Sigmoid colon (tissue), 4 donors: ENCODE measurements at regions not wholly inside any gene's neighbourhood (a gene's known extent, or its start where the extent isn't known, plus 50 kb on each side); places are given as distances from the start of the nearest gene placed in this dataset.

Experiments used
- CTCF ChIP-seq, 4 experiments: fragments of 450-650 bp in 3 of 4; fragments of 200-600 bp in 1 of 4; IDR thresholded peaks; one replicate each; pipeline ENCODE4 v1.5.1; 2016 to 2019; ENCODE audit warnings: antibody characterized with exemption in 4 of 4, mild to moderate bottlenecking in 3 of 4, moderate library complexity in 2 of 4
- POLR2AphosphoS5 ChIP-seq, 4 donors: sonication (generic); formaldehyde crosslinking; IDR thresholded peaks; one replicate each; pipeline ENCODE4 v1.6.1; 2017; ENCODE audit warnings: antibody characterized with exemption in 4 of 4

GRCh38 chr6:164252948-164253347, 838.4 kb downstream of the QKI start:
- TF ChIP-seq CTCF (IDR thresholded peaks at IDR 0.05) (no peak), POLR2AphosphoS5 (IDR thresholded peaks at IDR 0.05) (no peak)
